GM12878 (cell line): ENCODE measurements at regions not wholly inside any gene's neighbourhood (a gene's known extent, or its start where the extent isn't known, plus 50 kb on each side); places are given as distances from the start of the nearest gene placed in this dataset.

Experiments
- ATAC-seq: fragments of 200-7000 bp; cut with Tn5 transposase; 3 replicates; pipeline ENCODE4 v1.9.1; 2020; ENCODE audit warnings: mild to moderate bottlenecking, moderate library complexity
- BruUV-seq: library from RNA; stranded (reverse); fragments of 400-500 nt; replicated peaks from 2 replicates; lab custom pipeline; 2021; lab: Mats Ljungman, UMichigan
- CTCF ChIA-PET: fragments of 300-600 bp; sonication (Branson Sonifier 250); formaldehyde crosslinking; extraction: SDS; loops from one replicate; lab custom pipeline; 2021; ENCODE audit warnings: inconsistent platforms; lab: Yijun Ruan, JAX
- POLR2A ChIA-PET: fragments of 350-600 bp; formaldehyde crosslinking; extraction: SDS; loops from one replicate; lab custom pipeline; 2021; ENCODE audit warnings: inconsistent platforms; lab: Charles Lee
- RAD21 ChIA-PET: fragments of 300-600 bp; sonication (Branson Sonifier 250); formaldehyde crosslinking; loops from one replicate; lab custom pipeline; 2023; ENCODE audit warnings: antibody characterized with exemption; ENCODE audit not compliant: unreplicated experiment; lab: Charles Lee
- SMC1A ChIA-PET: fragments of 300-600 bp; sonication (Branson Sonifier 250); formaldehyde crosslinking; loops from one replicate; lab custom pipeline; 2023; ENCODE audit not compliant: unreplicated experiment, uncharacterized antibody; lab: Charles Lee
- DNase-seq: peaks from one replicate; pipeline ENCODE4 v3.0.0-alpha.2; 2011; ENCODE audit warnings: low read depth, low spot score
- FAIRE-seq: peaks from 3 replicates; lab custom pipeline; 2011; peaks lifted over from hg19 to GRCh38; lab: Jason Lieb, UNC
- H2AFZ ChIP-seq: 2 replicates; pipeline ENCODE4 v1.6.0; 2011; ENCODE audit warnings: low read depth, low read length, control low read depth; ENCODE audit not compliant: control insufficient read depth
- H3K27ac ChIP-seq: 2 replicates; pipeline ENCODE4 v1.5.1; 2011; ENCODE audit warnings: control low read depth; ENCODE audit not compliant: control insufficient read depth, insufficient read depth
- H3K27me3 ChIP-seq, 2 experiments: replicated peaks in 1 of 2; 2 replicates each; pipeline versions ENCODE4 v1.6.0 to v1.6.1; 2011; ENCODE audit warnings: low read length in 1 of 2; ENCODE audit not compliant: control insufficient read depth in 2 of 2, insufficient read depth in 2 of 2
- H3K36me3 ChIP-seq, 2 experiments: 2 replicates each; pipeline ENCODE4 v1.5.1; 2011; ENCODE audit warnings: low read length in 1 of 2; ENCODE audit not compliant: control insufficient read depth in 2 of 2, insufficient read depth in 2 of 2
- H3K4me1 ChIP-seq: 2 replicates; pipeline ENCODE4 v1.6.1; 2011; ENCODE audit warnings: mild to moderate bottlenecking, low read length, moderate library complexity, mixed read lengths; ENCODE audit not compliant: control insufficient read depth, insufficient read depth
- H3K4me2 ChIP-seq: 2 replicates; pipeline ENCODE4 v1.6.0; 2011; ENCODE audit warnings: control low read depth; ENCODE audit not compliant: control insufficient read depth, insufficient read depth
- H3K4me3 ChIP-seq: fragments of 200-600 bp; sonication (generic); 2 replicates; pipeline ENCODE4 v1.5.1; 2016
- H3K79me2 ChIP-seq: 2 replicates; pipeline ENCODE4 v1.6.0; 2011; ENCODE audit warnings: low read length; ENCODE audit not compliant: control insufficient read depth, insufficient read depth
- H3K9ac ChIP-seq: 2 replicates; pipeline ENCODE4 v1.8.0; 2011; ENCODE audit warnings: low read length, control low read depth, mixed read lengths; ENCODE audit not compliant: control insufficient read depth, insufficient read depth
- H3K9me3 ChIP-seq: replicated peaks from 3 replicates; pipeline ENCODE4 v1.5.1; 2011; ENCODE audit warnings: mild to moderate bottlenecking, low read length; ENCODE audit not compliant: control insufficient read depth, insufficient read depth
- H4K20me1 ChIP-seq: 2 replicates; pipeline ENCODE4 v1.6.0; 2011; ENCODE audit not compliant: control insufficient read depth, insufficient read depth
- BRCA1 ChIP-seq: IDR thresholded peaks from 2 replicates; pipeline ENCODE4 v1.6.1; 2011; ENCODE audit warnings: low read depth, low read length, improper control_type of control experiment
- E2F4 ChIP-seq: IDR thresholded peaks from 2 replicates; pipeline ENCODE4 v1.6.1; 2012; ENCODE audit warnings: low read depth, low read length, improper control_type of control experiment
- GABPA ChIP-seq: IDR thresholded peaks from 2 replicates; pipeline ENCODE4 v1.6.1; 2014; ENCODE audit warnings: antibody characterized with exemption, low read depth, mild to moderate bottlenecking, inconsistent platforms
- HSF1 ChIP-seq: fragments of 150-350 bp; IDR thresholded peaks from 2 replicates; pipeline ENCODE4 v1.6.1; 2014; ENCODE audit warnings: mild to moderate bottlenecking, low read depth, low read length
- IRF5 ChIP-seq: fragments of 450-650 bp; IDR thresholded peaks from 2 replicates; pipeline ENCODE4 v1.6.1; 2017; ENCODE audit warnings: borderline replicate concordance
- JUND ChIP-seq: IDR thresholded peaks from 2 replicates; pipeline ENCODE4 v1.6.1; 2012; ENCODE audit warnings: low read depth, mild to moderate bottlenecking, low read length, improper control_type of control experiment, moderate library complexity
- MEF2A ChIP-seq: IDR thresholded peaks from 2 replicates; pipeline ENCODE4 v1.6.1; 2011; ENCODE audit warnings: low read depth, mild to moderate bottlenecking, low read length, moderate library complexity; ENCODE audit not compliant: insufficient read depth
- NRF1 ChIP-seq: conservative IDR thresholded peaks from 2 replicates; pipeline ENCODE4 v1.6.1; 2011; ENCODE audit warnings: mild to moderate bottlenecking, low read depth, low read length, improper control_type of control experiment
- PKNOX1 ChIP-seq: fragments of 450-650 bp; IDR thresholded peaks from 2 replicates; pipeline ENCODE4 v1.6.1; 2016; ENCODE audit warnings: mild to moderate bottlenecking
- SIN3A ChIP-seq: IDR thresholded peaks from 2 replicates; pipeline ENCODE4 v1.6.1; 2012; ENCODE audit warnings: low read depth, low read length, improper control_type of control experiment
- STAT1 ChIP-seq: fragments of 450-650 bp; conservative IDR thresholded peaks from 2 replicates; pipeline ENCODE4 v1.6.1; 2014; ENCODE audit warnings: antibody characterized with exemption, mild to moderate bottlenecking
- TCF3 ChIP-seq: IDR thresholded peaks from 2 replicates; pipeline ENCODE4 v1.6.1; 2012; ENCODE audit warnings: low read depth, mild to moderate bottlenecking, low read length, borderline replicate concordance; ENCODE audit not compliant: insufficient read depth
- ZBTB40 ChIP-seq: fragments of 450-650 bp; IDR thresholded peaks from 2 replicates; pipeline ENCODE4 v1.6.1; 2016; ENCODE audit warnings: mild to moderate bottlenecking, moderate library complexity, borderline replicate concordance
- ZNF217 ChIP-seq: fragments of 450-650 bp; IDR thresholded peaks from 2 replicates; pipeline ENCODE4 v1.6.1; 2017; ENCODE audit warnings: antibody characterized with exemption, mild to moderate bottlenecking
- WGBS: methylation state at CpG from one replicate; pipeline ENCODE4 v1.1.6; 2016; ENCODE audit warnings: low lambda C conversion rate; ENCODE audit not compliant: insufficient replicate concordance, insufficient coverage; ENCODE audit errors: missing lambda C conversion rate; 5-methylcytosine and 5-hydroxymethylcytosine counted together
- in situ Hi-C: fragments of 300-500 bp; cut with MboI; formaldehyde crosslinking; loops from 9 replicates; pipeline ENCODE4 v1.14.3; 2018; ENCODE audit warnings: mixed read lengths
- intact Hi-C: fragments of 100-400 bp; cut with micrococcal nuclease; formaldehyde crosslinking; loops from one replicate; pipeline ENCODE4 v1.14.2; 2022; ENCODE audit not compliant: unreplicated experiment

- ChIA-PET SMC1A (no interaction called here), POLR2A (no interaction called here), RAD21 (no interaction called here), CTCF (no interaction called here)
- Histone ChIP-seq H3K27ac (no peak overlapping the region), H3K4me2 (no peak overlapping the region), H3K36me3 (no peaks in the 10 kb centered on the region), H3K79me2 (no peaks in the 10 kb centered on the region), H4K20me1 (no peaks in the 10 kb centered on the region), H3K27me3 (no peaks in the 10 kb centered on the region), H3K9me3 (no peaks in the 10 kb centered on the region), H3K4me3 (no peak overlapping the region), H3K4me1 (no peaks in the 10 kb centered on the region), H2AFZ (no peak overlapping the region), H3K9ac (no peak overlapping the region)
- intact Hi-C loops (no loop called here), in situ Hi-C loops (no loop called here)
- TF ChIP-seq TCF3, result no peak
- no peak for TF ChIP-seq ZNF217
- TF ChIP-seq NRF1, result no peak
- TF ChIP-seq IRF5, result no peak
- no peak for TF ChIP-seq GABPA
- no peak for TF ChIP-seq E2F4
- TF ChIP-seq STAT1, result no peak
- TF ChIP-seq HSF1, result no peak
- TF ChIP-seq SIN3A, result no peak
- no peak for TF ChIP-seq PKNOX1
- no peak for TF ChIP-seq JUND
- TF ChIP-seq BRCA1, result no peak
- TF ChIP-seq ZBTB40, result no peak
- TF ChIP-seq MEF2A, result no peak
- ATAC-seq (no peak), FAIRE-seq (no peak), DNase-seq (no peak)
- BruUV-seq, result no TSS peak
- WGBS, result 47% methylated on average over 5 of the region's 5 CpGs
Measured at GRCh38 chr16:80081846-80082245, 458.9 kb upstream of the DYNLRB2 start.
